ENCODE measurements at regions not wholly inside any gene's neighbourhood (a gene's known extent, or its start where the extent isn't known, plus 50 kb on each side); places are given as distances from the start of the nearest gene placed in this dataset.

DNA sequence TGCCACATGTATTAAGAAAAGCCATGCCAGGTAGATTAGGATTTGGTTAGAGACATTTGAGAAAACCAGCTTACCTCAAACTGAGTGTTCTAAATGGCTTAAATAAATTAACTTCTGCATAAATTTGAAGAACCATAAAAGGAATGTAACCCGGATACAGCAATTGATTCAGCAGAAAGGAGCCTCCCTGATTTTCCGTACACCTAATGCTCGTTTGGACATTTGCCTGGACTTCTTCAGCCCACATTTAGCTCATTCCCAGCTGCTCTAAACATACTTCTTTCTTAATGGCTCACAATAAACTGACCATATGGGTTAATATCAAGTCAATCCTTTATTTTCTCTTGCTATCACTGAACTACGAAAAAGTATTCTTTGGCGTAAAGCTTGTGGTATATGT lies 392.4 kb downstream of the ZNF516 start:
- TF ChIP-seq, protein P1, sequence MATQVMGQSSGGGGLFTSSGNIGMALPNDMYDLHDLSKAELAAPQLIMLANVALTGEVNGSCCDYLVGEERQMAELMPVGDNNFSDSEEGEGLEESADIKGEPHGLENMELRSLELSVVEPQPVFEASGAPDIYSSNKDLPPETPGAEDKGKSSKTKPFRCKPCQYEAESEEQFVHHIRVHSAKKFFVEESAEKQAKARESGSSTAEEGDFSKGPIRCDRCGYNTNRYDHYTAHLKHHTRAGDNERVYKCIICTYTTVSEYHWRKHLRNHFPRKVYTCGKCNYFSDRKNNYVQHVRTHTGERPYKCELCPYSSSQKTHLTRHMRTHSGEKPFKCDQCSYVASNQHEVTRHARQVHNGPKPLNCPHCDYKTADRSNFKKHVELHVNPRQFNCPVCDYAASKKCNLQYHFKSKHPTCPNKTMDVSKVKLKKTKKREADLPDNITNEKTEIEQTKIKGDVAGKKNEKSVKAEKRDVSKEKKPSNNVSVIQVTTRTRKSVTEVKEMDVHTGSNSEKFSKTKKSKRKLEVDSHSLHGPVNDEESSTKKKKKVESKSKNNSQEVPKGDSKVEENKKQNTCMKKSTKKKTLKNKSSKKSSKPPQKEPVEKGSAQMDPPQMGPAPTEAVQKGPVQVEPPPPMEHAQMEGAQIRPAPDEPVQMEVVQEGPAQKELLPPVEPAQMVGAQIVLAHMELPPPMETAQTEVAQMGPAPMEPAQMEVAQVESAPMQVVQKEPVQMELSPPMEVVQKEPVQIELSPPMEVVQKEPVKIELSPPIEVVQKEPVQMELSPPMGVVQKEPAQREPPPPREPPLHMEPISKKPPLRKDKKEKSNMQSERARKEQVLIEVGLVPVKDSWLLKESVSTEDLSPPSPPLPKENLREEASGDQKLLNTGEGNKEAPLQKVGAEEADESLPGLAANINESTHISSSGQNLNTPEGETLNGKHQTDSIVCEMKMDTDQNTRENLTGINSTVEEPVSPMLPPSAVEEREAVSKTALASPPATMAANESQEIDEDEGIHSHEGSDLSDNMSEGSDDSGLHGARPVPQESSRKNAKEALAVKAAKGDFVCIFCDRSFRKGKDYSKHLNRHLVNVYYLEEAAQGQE (IDR thresholded peaks at IDR 0.05; ENCODE audit: insufficient replicate concordance, low read depth), result no peak
- TF ChIP-seq SPI1 (IDR thresholded peaks at IDR 0.05; ENCODE audit: borderline replicate concordance, low read depth), result no peak
- DNase-seq (ENCODE audit: low read depth in 1 of 2, low spot score in 1 of 2), result no peak
- Histone ChIP-seq H3K27ac (replicated peaks) (no peak overlapping the region), H3K4me3 (replicated peaks; ENCODE audit: insufficient read depth, low read length) (no peak overlapping the region), H3K27me3 (ENCODE audit: insufficient read depth, poor library complexity, severe bottlenecking) (no peaks in the 10 kb centered on the region)

DNA sequence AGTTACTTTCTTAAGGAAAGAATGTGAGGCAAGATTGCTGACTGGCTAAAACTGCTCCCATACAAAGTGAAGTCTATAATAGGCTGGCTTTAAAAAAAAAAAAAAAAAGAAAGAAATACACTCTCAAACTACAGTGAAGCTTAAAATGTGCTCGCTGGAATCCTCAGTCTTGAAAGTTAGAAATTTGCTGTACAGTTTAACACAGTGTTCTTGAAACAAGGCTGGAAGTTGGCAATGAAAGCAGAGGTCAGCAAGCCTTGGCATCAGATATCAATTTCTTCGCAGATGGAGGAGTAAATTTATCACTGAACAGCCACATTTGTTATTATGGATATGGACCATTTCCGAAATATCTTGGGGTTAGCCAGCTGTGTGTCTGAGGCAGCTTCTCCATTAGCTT lies 392.9 kb downstream of the ZNF516 start:
- H3K27ac ChIP-seq (replicated peaks), result no peak overlapping the region
- TF ChIP-seq SPI1 (IDR thresholded peaks at IDR 0.05; ENCODE audit: borderline replicate concordance, low read depth) (no peak), GABPA (IDR thresholded peaks at IDR 0.05; ENCODE audit: low read depth) (no peak), POLR2AphosphoS5 (IDR thresholded peaks at IDR 0.05; ENCODE audit: low read depth) (no peak)
- TF ChIP-seq, protein P1 (IDR thresholded peaks at IDR 0.05; ENCODE audit: insufficient replicate concordance, low read depth), result no peak
- TF ChIP-seq, protein P2, sequence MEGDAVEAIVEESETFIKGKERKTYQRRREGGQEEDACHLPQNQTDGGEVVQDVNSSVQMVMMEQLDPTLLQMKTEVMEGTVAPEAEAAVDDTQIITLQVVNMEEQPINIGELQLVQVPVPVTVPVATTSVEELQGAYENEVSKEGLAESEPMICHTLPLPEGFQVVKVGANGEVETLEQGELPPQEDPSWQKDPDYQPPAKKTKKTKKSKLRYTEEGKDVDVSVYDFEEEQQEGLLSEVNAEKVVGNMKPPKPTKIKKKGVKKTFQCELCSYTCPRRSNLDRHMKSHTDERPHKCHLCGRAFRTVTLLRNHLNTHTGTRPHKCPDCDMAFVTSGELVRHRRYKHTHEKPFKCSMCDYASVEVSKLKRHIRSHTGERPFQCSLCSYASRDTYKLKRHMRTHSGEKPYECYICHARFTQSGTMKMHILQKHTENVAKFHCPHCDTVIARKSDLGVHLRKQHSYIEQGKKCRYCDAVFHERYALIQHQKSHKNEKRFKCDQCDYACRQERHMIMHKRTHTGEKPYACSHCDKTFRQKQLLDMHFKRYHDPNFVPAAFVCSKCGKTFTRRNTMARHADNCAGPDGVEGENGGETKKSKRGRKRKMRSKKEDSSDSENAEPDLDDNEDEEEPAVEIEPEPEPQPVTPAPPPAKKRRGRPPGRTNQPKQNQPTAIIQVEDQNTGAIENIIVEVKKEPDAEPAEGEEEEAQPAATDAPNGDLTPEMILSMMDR (IDR thresholded peaks at IDR 0.05; ENCODE audit: insufficient read depth, low read length), result no peak
- H3K4me3 ChIP-seq (replicated peaks; ENCODE audit: insufficient read depth, low read length), result no peak overlapping the region
- no peaks in the 10 kb centered on the region for H3K27me3 ChIP-seq (ENCODE audit: insufficient read depth, poor library complexity, severe bottlenecking)
- DNase-seq (ENCODE audit: low read depth in 1 of 2, low spot score in 1 of 2), result no peak

DNA sequence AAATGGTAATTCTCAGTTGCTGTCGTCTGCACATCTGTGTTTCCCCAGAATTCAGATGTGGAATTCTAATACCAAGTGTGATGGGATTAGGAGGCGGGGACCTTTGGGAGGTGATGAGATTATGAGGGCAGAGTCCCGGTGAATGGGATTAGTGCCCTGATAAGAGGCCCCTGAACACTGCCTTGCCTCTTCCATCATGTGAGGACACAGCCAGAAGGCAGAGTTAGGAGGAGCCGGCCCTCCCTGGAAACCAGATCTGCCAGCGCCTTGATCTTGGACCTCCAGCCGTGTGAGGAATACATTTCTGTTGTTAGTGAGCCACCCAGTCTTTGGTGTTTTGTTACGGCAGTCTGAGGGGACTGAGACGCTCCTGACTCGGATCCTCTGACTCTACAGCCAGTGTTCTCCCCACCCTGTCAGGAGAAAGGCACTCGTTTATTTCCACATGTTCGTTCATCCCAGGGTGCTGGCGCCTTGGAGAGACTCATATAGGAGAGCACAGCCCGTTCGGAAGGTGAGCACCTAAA lies 395.0 kb downstream of the ZNF516 start:
- TF ChIP-seq, protein P2 (IDR thresholded peaks at IDR 0.05; ENCODE audit: insufficient read depth, low read length), result no peak
- no peak for TF ChIP-seq POLR2AphosphoS5 (IDR thresholded peaks at IDR 0.05; ENCODE audit: low read depth)
- TF ChIP-seq, protein P1 (IDR thresholded peaks at IDR 0.05; ENCODE audit: insufficient replicate concordance, low read depth), result no peak
- no peak for TF ChIP-seq SPI1 (IDR thresholded peaks at IDR 0.05; ENCODE audit: borderline replicate concordance, low read depth)
- no peak for TF ChIP-seq GABPA (IDR thresholded peaks at IDR 0.05; ENCODE audit: low read depth)
- H3K27ac ChIP-seq (replicated peaks), result no peak overlapping the region
- H3K27me3 ChIP-seq (ENCODE audit: insufficient read depth, poor library complexity, severe bottlenecking), result no peaks in the 10 kb centered on the region
- DNase-seq (ENCODE audit: low read depth in 1 of 2, low spot score in 1 of 2), result no peak
- H3K4me3 ChIP-seq (replicated peaks; ENCODE audit: insufficient read depth, low read length), result no peak overlapping the region

Data from HL-60 (cell line).